ENCODE measurements at regions not wholly inside any gene's neighbourhood (a gene's known extent, or its start where the extent isn't known, plus 50 kb on each side); places are given as distances from the start of the nearest gene placed in this dataset.

DNA sequence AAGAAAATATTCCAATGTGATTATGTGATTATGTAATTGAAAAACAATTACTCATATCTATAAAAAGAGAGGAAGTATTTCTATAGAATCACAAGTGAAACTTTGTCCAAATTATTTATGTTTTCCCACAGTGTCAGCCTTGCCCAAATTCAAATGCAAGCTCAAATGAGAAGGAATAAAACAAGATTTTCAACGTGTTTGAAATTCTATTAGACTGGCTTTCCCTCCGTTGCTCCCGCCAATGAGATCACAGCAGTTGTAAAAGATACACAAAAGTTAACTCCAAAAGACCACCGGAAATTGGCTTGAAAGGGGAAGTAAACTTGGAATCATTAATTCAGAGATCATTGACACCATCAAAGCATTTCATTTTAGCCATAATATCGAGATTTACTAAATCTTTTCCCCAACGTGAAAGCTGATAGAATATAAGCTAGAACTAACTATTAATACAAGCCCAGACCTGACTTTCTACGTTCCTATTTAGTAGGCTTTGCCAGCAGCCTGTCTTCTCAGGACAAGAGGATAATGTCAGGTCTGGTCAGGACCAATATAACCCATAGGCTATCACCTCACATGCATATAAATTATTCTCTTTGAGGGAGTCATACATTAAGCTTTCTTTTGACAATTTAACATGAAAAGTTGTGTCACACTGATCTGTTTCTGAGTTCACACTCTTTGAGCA, 222.6 kb upstream of the CHAC2 start:
- TF ChIP-seq, protein P1, sequence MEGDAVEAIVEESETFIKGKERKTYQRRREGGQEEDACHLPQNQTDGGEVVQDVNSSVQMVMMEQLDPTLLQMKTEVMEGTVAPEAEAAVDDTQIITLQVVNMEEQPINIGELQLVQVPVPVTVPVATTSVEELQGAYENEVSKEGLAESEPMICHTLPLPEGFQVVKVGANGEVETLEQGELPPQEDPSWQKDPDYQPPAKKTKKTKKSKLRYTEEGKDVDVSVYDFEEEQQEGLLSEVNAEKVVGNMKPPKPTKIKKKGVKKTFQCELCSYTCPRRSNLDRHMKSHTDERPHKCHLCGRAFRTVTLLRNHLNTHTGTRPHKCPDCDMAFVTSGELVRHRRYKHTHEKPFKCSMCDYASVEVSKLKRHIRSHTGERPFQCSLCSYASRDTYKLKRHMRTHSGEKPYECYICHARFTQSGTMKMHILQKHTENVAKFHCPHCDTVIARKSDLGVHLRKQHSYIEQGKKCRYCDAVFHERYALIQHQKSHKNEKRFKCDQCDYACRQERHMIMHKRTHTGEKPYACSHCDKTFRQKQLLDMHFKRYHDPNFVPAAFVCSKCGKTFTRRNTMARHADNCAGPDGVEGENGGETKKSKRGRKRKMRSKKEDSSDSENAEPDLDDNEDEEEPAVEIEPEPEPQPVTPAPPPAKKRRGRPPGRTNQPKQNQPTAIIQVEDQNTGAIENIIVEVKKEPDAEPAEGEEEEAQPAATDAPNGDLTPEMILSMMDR (IDR thresholded peaks at IDR 0.05; ENCODE audit: insufficient read depth, low read length, poor library complexity, severe bottlenecking): no peak
- no peak for TF ChIP-seq EZH2phosphoT487 (conservative IDR thresholded peaks at IDR 0.05; ENCODE audit: low read length)

Measured in SU-DHL-6 (cell line).